NCI-H2029 treated with DMSO at 0.1 percent for 48 hours (cell line): ENCODE measurements at regions not wholly inside any gene's neighbourhood (a gene's known extent, or its start where the extent isn't known, plus 50 kb on each side); places are given as distances from the start of the nearest gene placed in this dataset.
"Not testable (repeated sequence)": the region's sequence is repeated elsewhere in the genome, so short reads cannot be mapped to it uniquely, and the experiment has no call there.

Source experiments
- DNase-seq: peaks from one replicate; lab custom pipeline; 2025; lab: John Stamatoyannopoulos, UW

DNA sequence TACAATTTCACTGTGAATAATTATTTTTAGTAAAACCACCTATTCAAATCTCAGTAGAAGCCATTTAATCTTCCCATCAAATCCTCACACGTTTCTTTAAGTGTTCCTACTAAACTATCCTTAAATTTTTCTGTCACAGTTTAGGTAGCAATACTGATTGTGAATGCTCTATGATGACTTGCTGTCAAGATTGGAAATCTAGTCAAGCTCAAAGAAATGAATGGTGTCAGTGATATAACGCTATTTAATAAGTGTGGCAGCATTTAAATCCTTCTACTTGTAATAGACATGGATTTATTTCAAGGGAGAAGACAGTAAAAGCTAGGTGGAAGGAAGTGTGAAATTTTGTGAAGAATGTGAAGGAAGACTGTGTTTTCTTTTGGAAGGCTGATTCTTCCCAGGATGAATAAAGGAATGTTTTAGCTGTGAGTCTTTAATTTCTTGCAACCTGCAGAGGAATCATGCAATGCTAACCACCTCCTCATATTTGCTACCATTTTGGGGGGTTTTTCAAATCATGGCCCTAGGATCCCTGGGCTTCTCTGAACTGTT lies 936.7 kb upstream of the NEGR1 start:
- no peak for DNase-seq

DNA sequence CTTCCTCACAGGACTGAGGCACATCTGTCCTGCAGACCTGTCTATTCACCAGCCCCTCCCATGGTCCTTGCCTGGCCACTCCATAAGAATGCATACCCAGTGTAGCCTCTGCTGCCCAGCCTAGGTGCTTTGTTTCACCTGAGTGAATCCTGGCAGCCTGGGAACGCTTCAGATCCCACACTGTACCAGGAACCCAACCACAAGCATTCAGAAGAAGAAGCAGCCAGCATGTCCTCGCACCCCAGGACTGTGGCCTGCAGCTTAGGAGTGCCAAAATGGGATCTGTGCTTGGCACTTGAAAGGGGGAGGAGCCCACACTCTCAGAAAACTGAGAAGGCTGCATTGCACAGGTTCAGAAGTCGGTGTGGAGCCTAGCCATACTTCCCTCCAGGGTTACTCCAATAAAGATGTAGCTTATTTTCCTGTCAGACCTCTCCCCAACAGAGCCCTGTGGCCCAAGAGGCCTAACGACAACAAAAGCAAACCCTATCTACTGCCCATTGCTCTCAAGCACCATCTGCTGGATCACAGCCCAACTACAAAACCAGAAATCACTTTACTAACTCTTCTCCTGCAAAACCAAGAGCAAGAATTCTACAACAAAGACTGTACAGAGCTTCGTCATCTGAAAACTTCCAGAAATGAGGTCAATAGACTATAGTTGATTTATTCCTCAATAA lies 923.1 kb upstream of the NEGR1 start:
- DNase-seq, result no peak

DNA sequence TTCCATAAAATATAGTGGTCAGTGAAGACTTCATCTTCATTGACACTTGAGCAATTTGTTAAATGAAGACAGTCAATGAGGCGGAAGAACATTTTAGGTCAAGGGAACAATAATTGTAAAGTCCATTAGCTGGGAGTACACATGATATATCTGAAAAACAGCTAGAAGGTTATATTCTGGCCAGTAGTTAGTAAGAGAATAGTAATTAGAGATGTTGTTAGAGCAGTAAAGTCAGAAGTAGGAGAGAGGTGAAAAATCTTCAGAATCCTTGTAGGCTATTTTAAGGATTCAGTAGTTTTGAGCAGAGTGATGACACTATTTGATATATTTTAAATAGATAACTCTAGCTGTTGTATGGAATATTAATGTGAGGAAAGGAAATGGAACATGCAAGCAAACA lies 915.6 kb upstream of the NEGR1 start:
- DNase-seq, result no peak

DNA sequence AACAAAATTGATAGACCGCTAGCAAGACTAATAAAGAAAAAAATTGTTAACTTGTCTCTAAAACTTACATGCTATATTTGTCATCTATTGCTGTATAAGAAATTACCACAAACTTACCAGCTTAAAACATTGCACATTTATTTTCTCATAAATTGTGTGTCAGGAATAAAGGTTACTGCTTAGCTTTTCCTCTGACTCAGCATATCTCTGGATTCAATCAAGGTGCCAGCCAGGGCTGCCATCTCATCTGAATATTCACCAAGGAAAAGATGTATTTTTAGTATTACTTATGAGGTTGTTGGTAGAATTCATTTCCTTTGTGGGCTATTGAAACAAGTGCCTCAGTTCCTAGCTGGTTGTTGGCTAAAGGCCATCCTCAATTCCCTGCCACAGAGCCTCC lies 912.6 kb upstream of the NEGR1 start:
- DNase-seq, result no peak

DNA sequence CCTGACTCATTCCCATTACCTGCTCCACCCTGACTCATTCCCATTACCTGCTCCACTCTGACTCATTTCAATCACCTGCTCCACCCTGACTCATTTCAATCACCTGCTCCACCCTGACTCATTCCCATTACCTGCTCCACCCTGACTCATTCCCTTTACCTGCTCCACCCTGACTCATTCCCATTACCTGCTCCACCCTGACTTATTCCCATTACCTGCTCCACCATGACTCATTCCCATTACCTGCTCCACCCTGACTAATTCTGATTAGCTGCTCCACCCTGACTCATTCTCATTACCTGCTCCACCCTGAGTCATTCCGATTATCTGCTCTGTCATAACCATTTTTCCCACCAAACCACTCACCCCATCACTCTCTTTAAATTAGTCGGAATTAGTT lies 901.2 kb upstream of the NEGR1 start:
- DNase-seq, result not testable (repeated sequence)

DNA sequence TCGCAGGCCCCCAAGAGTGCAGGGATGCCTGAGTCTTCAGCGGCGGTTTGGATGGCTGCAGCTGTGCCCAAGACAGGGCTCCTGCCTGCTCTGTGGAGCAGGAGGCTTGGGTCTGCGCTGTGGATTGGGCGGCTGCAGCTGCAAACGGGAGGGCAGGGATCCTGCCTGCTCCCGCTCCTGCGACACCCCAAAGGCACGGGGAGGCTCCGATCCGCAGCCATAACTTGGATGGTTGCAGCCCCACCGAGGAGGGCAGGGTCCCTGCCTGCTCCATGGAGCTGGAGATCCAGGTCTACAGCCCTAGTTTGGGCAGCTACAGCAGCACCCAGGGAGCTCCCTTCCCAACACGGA lies 898.8 kb upstream of the NEGR1 start:
- DNase-seq, result no peak

DNA sequence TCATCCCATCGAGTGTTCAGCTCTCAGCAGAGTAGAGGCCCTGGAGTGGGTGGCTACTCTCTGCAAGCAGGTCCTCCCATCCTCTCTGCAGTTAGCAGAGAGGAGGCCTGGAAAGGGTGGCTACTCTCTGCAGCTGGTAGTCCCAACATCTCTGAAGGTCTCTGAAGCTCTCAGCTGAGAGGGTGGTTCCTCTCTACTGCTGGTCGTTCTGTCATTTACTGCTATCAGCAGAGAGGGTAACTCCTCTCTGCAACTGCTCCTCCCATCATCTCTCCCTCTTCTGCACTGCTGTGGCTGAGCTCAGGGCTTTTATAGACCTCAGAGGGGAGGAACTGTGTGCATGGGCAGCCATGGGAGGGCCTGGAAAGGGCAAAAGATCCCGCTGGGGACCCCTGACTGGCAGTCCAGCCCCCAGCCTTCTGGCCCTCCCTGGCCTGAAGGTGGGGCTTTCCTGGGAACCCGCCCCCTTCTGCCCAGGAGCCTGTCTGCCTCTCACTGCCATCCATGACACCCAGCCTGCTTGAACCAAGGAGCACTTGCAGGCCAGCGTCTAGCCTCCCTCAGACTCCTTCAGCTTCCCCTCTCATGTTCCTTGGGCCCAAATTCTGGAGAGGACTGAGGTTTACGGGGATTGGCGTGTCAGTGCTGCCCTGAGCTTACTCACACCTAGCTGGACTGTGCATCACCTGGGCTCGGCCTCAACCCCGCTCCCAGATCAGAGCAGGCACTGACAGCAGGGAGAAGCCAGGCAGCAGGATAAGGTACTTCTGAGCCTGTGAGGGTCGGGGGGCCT lies 898.3 kb upstream of the NEGR1 start:
- DNase-seq, result no peak

DNA sequence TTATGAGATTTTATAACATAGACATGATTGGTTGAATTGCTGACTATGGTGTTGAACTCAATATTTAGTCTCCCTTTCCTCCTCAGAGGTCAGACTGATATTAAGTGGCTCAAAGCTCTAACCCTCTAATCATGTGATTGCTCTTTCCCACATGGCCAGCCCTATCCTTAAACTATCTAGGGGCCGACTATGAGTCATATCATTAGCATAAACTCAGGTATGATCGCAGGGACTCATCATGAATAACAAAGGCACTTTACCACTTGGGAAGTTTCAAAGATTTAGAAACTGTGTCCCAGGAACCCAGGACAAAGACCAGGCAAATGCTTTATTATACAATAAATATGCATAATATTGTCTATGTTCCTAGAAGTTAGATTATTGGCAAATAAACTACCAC lies 894.6 kb upstream of the NEGR1 start:
- DNase-seq, result no peak

DNA sequence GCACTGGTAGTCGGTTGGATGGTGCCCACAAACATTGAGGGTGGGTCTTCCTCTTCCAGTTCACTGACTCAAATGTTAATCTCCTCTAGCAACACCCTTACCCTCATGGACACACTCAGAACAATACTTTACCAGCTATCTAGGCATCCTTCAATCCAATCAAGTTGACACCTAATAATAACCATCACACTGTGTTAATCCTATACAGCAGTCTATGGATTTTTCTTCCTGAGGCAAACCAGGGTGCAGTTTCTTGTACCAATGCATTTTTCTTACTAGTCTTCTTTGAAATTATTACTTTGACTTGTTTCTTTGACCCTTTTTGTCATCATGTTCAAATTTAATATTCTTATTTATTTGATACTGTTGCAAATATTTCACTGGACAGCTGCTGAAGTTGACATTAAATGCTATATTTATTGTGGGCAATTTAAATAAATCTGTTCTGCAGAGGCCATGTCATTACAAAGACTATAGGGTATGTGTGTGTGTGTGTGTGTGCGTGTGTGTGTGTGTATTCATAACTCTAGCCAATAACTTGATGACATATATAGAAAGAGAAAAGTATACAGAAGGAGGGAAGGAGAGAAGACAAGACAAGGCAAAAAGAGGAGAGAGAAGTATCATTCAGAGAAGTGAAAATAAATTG lies 884.8 kb upstream of the NEGR1 start:
- DNase-seq, result no peak

DNA sequence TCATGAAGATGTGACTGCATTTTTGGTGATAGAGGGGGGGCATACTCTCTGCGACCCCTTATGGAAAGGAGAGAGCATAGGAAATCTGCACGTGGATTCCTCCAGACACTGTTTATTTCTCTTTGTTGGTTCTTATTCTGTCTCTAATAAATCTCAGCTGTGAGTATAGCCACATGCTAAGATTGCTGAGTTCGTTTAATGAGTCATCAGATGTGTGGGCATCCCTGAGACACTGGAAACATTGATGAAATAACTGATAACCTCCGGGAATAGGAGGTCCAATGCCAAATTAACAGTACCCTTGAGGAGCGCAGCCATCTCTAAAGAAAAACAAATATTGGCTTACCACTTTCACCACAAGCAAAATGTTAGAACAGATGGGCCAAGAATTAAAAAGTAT lies 880.2 kb upstream of the NEGR1 start:
- no peak for DNase-seq

DNA sequence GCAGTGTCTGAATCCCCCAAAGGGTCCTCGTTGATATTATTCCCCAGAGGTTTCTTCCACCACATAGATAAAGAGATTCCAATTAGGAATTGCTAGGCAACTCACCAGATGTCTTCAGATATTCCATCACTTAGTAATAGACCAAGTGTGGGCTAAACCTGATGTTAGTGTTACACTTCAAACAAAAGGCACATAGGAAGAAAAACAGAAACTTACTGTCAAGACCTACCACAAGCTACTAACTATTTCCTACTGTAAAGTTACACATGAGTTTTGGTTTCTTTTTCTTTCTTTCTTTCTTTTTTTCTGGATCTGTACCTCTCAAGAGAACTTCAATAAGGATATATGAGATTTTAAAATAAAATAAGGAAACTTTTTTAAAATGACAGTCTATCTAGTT lies 879.1 kb upstream of the NEGR1 start:
- DNase-seq, result no peak

DNA sequence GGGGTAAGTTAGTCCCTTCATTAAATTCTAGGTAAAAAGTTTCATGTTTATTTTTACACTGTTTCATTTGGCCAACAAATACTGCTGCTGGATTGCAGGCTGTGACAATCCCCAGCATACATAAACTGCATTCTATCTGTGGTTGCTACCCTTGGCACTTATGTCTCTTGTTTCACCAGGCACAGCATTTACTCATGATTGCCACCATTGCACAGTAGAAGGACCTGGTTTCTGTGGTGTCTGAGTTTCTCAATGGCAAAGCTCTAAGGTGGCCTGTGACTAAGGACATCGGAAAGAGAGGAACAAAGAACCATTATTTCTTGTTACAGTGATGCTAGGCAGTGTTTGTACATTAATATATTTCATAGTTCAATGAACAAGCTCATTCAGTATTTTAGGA lies 878.4 kb upstream of the NEGR1 start:
- DNase-seq, result no peak

DNA sequence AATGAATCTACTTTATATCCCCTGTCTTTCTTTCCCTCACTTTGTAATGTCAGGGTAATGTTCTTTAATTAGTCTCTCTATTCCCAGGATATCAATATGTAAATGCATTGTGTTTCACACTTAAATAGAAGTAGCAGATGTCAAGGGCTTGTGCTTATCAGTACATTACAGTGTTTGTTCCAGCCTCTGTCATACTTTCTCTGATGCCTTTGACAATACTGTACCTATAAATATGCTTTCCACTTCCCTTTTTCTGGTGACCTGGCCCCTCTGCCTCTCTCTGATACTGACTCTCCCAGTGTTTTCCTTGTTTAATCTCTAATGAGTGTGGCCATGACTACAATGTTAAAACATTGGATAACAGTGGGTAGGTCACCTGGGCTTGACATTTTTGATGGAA lies 862.0 kb upstream of the NEGR1 start:
- no peak for DNase-seq

DNA sequence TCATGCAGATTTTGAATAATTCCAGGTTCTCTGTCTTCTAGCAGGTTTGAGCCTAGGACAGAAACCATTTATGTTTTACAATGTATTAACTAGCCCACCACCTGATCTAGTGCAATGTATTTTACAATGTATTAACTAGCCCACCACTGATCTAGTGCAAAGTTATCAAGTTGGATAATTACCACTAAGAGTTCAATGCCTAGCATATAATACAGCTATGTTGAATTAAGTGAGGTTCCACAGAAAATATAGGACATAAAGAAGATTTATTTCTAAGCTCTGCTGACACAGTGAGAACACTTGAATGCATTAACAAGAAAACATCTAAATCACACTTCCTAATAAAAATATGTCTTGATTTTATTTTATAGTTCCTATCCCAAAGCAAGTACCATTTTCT lies 854.6 kb upstream of the NEGR1 start:
- DNase-seq, result no peak

DNA sequence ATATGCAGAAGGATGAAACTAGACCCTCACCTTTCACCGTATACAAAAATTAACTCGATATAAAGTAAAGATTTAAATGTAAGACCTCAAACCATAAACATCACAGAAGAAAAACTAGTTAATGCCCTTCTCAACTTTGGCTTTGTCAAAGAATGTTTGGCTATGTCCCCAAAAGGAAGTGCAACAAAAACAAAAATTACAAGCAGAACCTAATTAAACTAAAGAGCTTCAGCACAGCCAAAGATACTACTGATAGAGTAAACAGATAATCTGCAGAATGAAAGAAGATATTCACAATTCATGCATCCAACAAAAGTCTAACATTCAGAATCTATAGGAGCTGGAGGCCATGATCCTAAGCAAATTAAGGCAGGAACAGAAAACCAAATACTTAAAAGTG lies 824.6 kb upstream of the NEGR1 start:
- DNase-seq, result no peak

DNA sequence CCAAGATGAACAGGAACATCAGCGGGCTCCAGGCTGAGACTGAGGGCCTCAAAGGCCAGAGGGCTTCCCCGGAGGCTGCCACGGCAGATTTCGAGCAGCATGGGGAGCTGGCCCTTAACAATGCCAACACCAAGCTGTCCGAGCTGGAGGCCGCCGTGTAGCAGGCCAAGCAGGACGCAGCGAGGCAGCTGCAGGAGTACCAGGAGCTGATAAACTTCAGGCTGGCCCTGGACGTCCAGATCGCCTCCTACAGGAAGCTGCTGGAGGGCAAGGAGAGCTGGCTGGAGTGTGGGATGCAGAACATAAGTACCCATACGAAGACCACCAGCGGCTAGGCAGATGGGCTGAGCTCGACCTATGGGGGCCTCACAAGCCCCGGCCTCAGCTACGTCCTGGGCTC lies 823.4 kb upstream of the NEGR1 start:
- DNase-seq, result no peak

DNA sequence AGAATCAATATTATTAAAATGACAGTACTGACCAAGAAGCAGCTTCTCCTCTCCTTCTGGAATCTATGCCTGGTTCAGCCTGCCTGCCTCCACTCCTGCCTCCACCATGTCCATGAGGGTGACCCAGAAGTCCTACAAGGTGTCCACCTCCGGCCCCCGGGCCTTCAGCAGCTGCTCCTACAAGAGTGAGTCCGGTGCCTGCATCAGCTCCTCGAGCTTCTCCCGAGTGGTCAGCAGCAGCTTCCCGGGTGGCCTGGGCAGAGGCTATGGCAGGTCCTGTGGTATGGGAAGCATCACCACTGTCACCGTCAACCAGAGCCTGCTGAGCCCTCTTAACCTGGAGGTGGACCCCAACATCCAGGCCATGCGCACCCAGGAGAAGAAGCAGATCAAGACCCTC lies 822.4 kb upstream of the NEGR1 start:
- no peak for DNase-seq

DNA sequence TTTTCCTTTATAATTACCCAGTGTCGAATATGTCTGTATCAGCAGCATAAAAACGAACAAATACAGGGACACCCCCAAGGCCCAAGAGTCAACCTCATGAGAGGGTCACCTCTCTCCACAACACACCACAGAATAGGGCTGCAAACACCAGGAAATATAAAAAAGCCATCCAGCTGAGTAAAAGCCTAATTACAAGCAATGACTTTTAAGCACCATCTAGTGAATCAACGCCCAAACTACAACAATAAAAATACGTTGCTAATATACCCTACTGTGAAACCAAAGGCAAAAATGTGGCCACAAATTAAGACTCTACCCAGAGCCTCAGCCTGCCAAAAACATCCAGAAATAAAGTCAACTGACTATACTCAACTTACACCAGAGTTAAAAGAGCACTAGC lies 817.9 kb upstream of the NEGR1 start:
- DNase-seq, result no peak

DNA sequence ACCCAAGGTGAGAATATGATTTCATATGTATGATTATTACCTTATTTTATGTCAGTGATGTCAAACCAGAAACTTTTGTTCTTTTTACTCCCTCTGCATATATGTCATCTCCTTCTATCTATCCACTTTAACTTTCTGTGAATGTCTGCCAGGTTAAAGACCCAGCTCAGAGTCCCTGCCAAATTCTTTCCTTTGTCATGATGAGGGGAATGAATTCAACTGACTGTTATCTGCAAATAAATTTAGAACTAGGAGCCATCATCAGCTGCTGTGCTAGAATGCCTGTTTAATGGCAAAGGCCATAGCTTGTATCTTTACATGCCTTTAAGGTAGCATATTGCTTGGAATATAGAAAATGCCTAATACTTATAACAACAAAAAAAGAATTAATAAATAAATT lies 815.6 kb upstream of the NEGR1 start:
- no peak for DNase-seq

DNA sequence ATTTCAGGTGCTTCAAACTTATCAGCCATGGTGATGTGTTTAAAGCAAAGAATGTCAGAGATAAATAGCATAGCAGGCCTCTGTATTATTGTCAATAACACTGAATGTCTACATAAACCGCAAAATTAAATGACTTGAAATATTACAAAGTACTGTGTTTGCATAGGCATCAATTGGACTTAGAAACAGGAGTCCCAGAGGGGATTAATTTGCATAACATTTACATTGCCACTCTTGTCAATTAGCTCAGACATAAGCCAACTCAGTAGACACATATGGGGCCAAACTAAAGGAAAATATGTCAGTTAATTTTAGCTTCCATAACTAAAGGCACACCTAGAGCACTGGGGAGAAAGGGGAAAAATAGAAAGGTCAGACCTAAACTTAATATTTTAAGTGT lies 814.5 kb upstream of the NEGR1 start:
- no peak for DNase-seq

DNA sequence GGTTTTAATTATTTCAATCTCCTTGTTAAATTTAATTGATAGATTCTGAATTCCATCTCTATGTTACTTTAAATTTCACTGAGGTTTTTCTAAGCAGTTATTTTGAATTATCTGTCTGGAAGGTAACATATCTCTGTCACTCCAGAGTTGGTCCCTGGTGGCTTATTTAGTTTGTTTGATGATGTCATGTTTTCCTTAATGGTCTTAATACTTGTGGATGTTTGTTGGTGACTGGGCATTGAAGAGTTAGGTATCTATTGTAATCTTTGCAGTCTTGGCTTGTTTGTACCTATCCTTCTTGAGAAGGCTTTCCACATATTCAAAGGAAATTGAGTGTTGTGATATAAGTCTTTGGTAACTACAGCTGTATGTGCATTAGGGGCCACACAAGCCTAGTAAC lies 810.0 kb upstream of the NEGR1 start:
- DNase-seq, result no peak

DNA sequence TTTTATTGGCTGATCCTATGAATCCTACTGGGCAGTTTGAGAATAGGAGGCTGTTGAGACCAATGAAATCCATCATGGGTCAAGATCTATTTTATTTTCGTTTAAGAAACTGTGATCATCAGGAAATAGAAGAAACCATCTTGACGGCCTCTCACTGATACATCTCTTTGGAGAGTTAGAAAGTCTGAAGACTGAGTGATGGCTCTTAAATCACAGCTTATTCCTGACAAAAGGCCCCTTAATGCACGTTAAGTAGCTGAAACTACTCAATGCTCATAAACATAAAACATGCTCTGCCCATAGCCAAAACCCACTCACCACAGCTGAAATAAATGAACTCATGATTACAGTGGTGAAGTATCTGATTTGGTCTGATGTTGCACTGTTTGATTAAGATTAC lies 784.5 kb upstream of the NEGR1 start:
- DNase-seq, result no peak

DNA sequence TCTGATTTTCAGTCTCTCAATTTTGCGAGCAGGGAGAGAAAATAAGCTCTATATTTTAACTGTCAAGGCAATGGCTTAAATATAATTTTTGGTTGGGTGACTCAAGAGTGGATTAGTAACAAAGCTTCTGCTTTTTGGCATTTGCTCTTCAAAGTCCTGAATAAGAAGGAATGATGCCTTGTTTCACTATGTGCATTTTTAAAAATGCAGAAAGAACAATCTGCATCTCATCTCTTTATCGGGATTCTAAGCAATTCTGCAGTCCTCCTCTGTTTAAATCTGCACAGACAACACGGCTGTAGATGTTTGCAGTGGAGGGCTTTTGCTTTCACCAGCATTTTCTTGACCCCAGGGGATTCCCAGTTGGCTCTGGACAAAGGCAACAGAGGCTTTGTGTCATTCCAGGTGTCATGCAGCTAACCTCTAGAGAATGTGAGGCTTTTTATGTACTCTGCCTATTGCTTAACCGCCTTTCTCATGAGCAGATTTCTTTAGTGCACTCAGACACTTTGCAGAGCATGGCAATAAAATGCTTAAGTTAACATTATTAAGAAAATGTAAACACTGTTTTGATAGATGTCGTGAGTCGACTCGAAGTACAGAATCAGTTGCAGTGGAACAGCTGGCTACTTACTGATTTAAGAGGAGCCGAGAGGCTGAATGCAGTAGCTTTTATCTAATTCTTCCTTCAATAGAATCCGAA lies 783.2 kb upstream of the NEGR1 start:
- DNase-seq, result no peak
